Mesothelial cell of epicardium (in vitro differentiated cells): ENCODE measurements at regions not wholly inside any gene's neighbourhood (a gene's known extent, or its start where the extent isn't known, plus 50 kb on each side); places are given as distances from the start of the nearest gene placed in this dataset.

Source experiments
- DNase-seq, 2 experiments: peaks; one replicate each; pipeline ENCODE4 v3.0.0; 2021; ENCODE audit warnings: low spot score in 2 of 2; ENCODE audit not compliant: unreplicated experiment in 2 of 2
- H3K27ac Mint-ChIP-seq: 2 replicates; pipeline ENCODE4 v1.8.0; 2021; ENCODE audit warnings: mixed read lengths
- H3K27me3 Mint-ChIP-seq: 2 replicates; pipeline ENCODE4 v1.8.0; 2021; ENCODE audit warnings: low read depth, mixed read lengths
- H3K36me3 Mint-ChIP-seq: 2 replicates; pipeline ENCODE4 v1.8.0; 2021; ENCODE audit warnings: mixed read lengths
- H3K4me1 Mint-ChIP-seq: 2 replicates; pipeline ENCODE4 v1.8.0; 2021; ENCODE audit warnings: mixed read lengths
- H3K4me3 Mint-ChIP-seq: 2 replicates; pipeline ENCODE4 v1.8.0; 2021; ENCODE audit warnings: mild to moderate bottlenecking, moderate library complexity, mixed read lengths
- H3K9me3 Mint-ChIP-seq: 2 replicates; pipeline ENCODE4 v1.8.0; 2021; ENCODE audit warnings: mixed read lengths
- TF ChIP-seq, protein P1 (sequence below): fragments of 200-600 bp; sonication (generic); IDR thresholded peaks from one replicate; pipeline ENCODE4 v1.5.0; 2021; ENCODE audit warnings: antibody characterized with exemption; ENCODE audit not compliant: unreplicated experiment

DNA sequence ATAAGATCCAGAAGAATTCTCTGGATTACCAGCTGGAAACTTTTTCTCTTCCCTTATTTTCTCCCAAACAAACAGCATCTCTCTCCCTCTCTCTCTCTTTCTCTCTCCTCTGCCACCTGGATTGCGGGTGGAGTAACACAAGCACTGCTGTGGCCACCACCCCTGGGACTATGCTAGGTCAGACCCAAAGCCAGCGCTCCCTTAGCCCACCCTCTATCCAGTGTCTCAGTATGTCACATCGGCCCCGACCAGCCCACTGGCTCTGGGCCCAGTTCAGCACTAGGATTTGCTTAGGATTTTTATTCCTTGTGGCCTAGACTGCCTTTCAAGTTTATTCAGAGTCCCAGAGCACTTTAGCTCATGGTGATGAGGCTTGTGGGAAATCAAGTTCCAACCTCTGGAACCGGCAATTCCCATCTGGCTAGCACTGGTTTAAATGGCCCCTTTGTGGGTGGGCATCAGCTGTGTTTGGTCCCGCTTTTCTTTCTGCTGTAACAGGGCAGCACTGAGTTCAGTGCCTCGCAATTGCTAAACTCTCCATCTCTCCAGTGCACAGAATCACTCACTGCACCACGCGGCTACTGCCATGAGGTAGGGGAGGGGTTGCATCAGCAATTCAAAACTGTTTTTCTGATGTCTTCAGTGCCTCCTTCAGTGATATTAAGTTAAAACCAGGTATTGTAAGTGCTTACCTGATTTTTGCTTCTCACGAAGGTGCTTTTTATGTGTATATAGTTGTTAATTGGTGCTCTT lies 1623.1 kb downstream of the SLITRK5 start:
- H3K27me3 Mint-ChIP-seq, result no peaks in the 10 kb centered on the region
- TF ChIP-seq, protein P1, sequence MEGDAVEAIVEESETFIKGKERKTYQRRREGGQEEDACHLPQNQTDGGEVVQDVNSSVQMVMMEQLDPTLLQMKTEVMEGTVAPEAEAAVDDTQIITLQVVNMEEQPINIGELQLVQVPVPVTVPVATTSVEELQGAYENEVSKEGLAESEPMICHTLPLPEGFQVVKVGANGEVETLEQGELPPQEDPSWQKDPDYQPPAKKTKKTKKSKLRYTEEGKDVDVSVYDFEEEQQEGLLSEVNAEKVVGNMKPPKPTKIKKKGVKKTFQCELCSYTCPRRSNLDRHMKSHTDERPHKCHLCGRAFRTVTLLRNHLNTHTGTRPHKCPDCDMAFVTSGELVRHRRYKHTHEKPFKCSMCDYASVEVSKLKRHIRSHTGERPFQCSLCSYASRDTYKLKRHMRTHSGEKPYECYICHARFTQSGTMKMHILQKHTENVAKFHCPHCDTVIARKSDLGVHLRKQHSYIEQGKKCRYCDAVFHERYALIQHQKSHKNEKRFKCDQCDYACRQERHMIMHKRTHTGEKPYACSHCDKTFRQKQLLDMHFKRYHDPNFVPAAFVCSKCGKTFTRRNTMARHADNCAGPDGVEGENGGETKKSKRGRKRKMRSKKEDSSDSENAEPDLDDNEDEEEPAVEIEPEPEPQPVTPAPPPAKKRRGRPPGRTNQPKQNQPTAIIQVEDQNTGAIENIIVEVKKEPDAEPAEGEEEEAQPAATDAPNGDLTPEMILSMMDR, result no peak
- no peak for DNase-seq
- no peak overlapping the region for H3K4me3 Mint-ChIP-seq
- no peaks in the 10 kb centered on the region for H3K4me1 Mint-ChIP-seq
- H3K9me3 Mint-ChIP-seq, result peaks cover 18% of the 10 kb centered on the region
- H3K27ac Mint-ChIP-seq, result no peak overlapping the region
- H3K36me3 Mint-ChIP-seq, result no peaks in the 10 kb centered on the region

GRCh38 chr13:89307278-89307677 lies 1636.1 kb downstream of the SLITRK5 start:
- H3K27ac Mint-ChIP-seq, result no peak overlapping the region
- H3K36me3 Mint-ChIP-seq, result no peaks in the 10 kb centered on the region
- H3K27me3 Mint-ChIP-seq, result no peaks in the 10 kb centered on the region
- H3K4me3 Mint-ChIP-seq, result no peak overlapping the region
- no peak for DNase-seq
- H3K9me3 Mint-ChIP-seq, result peaks cover 16% of the 10 kb centered on the region
- peaks cover 7% of the 10 kb centered on the region for H3K4me1 Mint-ChIP-seq
- TF ChIP-seq, protein P1, result no peak

- Mint-ChIP-seq H3K9me3 (peaks cover 11% of the 10 kb centered on the region), H3K36me3 (no peaks in the 10 kb centered on the region)
Observed at GRCh38 chr13:89310943-89311672, 1639.9 kb downstream of the SLITRK5 start.

GRCh38 chr13:89315287-89315686 lies 1644.1 kb downstream of the SLITRK5 start:
- no peaks in the 10 kb centered on the region for H3K27me3 Mint-ChIP-seq
- no peaks in the 10 kb centered on the region for H3K4me1 Mint-ChIP-seq
- H3K36me3 Mint-ChIP-seq, result no peaks in the 10 kb centered on the region
- DNase-seq, result no peak
- TF ChIP-seq, protein P1, result no peak
- no peak overlapping the region for H3K4me3 Mint-ChIP-seq
- peaks cover 15% of the 10 kb centered on the region for H3K9me3 Mint-ChIP-seq
- no peak overlapping the region for H3K27ac Mint-ChIP-seq

More at GRCh38 chr13:89310943-89311672, 1639.9 kb downstream of the SLITRK5 start:
- H3K4me3 Mint-ChIP-seq, result no peak overlapping the region
- DNase-seq, result no peak
- no peaks in the 10 kb centered on the region for H3K27me3 Mint-ChIP-seq
- no peaks in the 10 kb centered on the region for H3K4me1 Mint-ChIP-seq
- TF ChIP-seq, protein P1, result no peak
- H3K27ac Mint-ChIP-seq, result no peak overlapping the region

- TF ChIP-seq, protein P1, result no peak
- peaks cover 11% of the 10 kb centered on the region for H3K9me3 Mint-ChIP-seq
- no peak overlapping the region for H3K27ac Mint-ChIP-seq
- no peak for DNase-seq
- no peak overlapping the region for H3K4me3 Mint-ChIP-seq
- peaks cover 4% of the 10 kb centered on the region for H3K4me1 Mint-ChIP-seq
- H3K36me3 Mint-ChIP-seq, result no peaks in the 10 kb centered on the region
- H3K27me3 Mint-ChIP-seq, result no peaks in the 10 kb centered on the region
Observed at GRCh38 chr13:89322466-89322865, 1651.3 kb downstream of the SLITRK5 start.
